ENCODE measurements at regions not wholly inside any gene's neighbourhood (a gene's known extent, or its start where the extent isn't known, plus 50 kb on each side); places are given as distances from the start of the nearest gene placed in this dataset.

- TF ChIP-seq CTCF (conservative IDR thresholded peaks at IDR 0.05 in 1 of 2, IDR thresholded peaks at IDR 0.05 in 1 of 2; ENCODE audit: low read depth in 1 of 2, low read length in 2 of 2) (no peak), EZH2 (IDR thresholded peaks at IDR 0.05; ENCODE audit: low read length, missing control alignments) (no peak)
Measured at GRCh38 chr16:25587783-25588182, 104.0 kb upstream of the HS3ST4 start.

Measured in fibroblast of lung (primary cell).